ENCODE measurements at regions not wholly inside any gene's neighbourhood (a gene's known extent, or its start where the extent isn't known, plus 50 kb on each side); places are given as distances from the start of the nearest gene placed in this dataset.

GRCh38 chr2:14358774-14359173 lies 273.7 kb upstream of the LRATD1 start:
- TF ChIP-seq CTCF (IDR thresholded peaks at IDR 0.05; ENCODE audit: low read length) (no peak), EZH2 (optimal IDR thresholded peaks at IDR 0.05; ENCODE audit: low read depth, low read length) (no peak)
